Thoracic aorta (tissue), 2 donors: ENCODE measurements at regions not wholly inside any gene's neighbourhood (a gene's known extent, or its start where the extent isn't known, plus 50 kb on each side); places are given as distances from the start of the nearest gene placed in this dataset.

Source experiments
- ATAC-seq: fragments of 150-250 bp; one replicate; pipeline ENCODE4 v1.8.0; 2017; ENCODE audit warnings: low read depth; ENCODE audit not compliant: insufficient number of reproducible peaks, low FRiP score
- DNase-seq: peaks from one replicate; pipeline ENCODE4 v3.0.0-alpha.2; 2020; ENCODE audit warnings: low spot score
- H3K27ac ChIP-seq, 2 donors: fragments of 200-600 bp; sonication (generic); 1 replicate in 1 of 2; 2 replicates in 1 of 2; pipeline ENCODE4 v1.5.1; 2016; ENCODE audit warnings: mild to moderate bottlenecking in 2 of 2, moderate library complexity in 2 of 2
- H3K27me3 ChIP-seq: fragments of 200-600 bp; sonication (generic); replicated peaks from 2 replicates; pipeline ENCODE4 v1.6.0; 2016; ENCODE audit warnings: mild to moderate bottlenecking; ENCODE audit not compliant: insufficient read depth
- H3K36me3 ChIP-seq: fragments of 200-600 bp; sonication (generic); one replicate; pipeline ENCODE4 v1.5.1; 2016
- H3K4me1 ChIP-seq, 2 donors: fragments of 200-600 bp; sonication (generic); 1 replicate in 1 of 2; 2 replicates in 1 of 2; pipeline versions ENCODE4 v1.5.1 to v1.6.0; 2016; ENCODE audit warnings: low read depth in 2 of 2, mild to moderate bottlenecking in 1 of 2; ENCODE audit not compliant: control insufficient read depth in 1 of 2
- H3K4me3 ChIP-seq: fragments of 200-600 bp; sonication (generic); 2 replicates; pipeline ENCODE4 v1.5.1; 2016; ENCODE audit warnings: mild to moderate bottlenecking
- H3K9me3 ChIP-seq: fragments of 200-600 bp; sonication (generic); 2 replicates; pipeline ENCODE4 v1.5.1; 2016
- CTCF ChIP-seq: fragments of 200-600 bp; sonication (generic); IDR thresholded peaks from one replicate; pipeline ENCODE4 v1.5.1; 2019; ENCODE audit warnings: antibody characterized with exemption

- ATAC-seq = no peak
- H3K27me3 ChIP-seq = no peaks in the 10 kb centered on the region
- H3K27ac ChIP-seq = no peak overlapping the region
- no peaks in the 10 kb centered on the region for H3K9me3 ChIP-seq
- TF ChIP-seq CTCF = no peak
- H3K4me3 ChIP-seq = no peak overlapping the region
- no peak for DNase-seq
- no peaks in the 10 kb centered on the region for H3K36me3 ChIP-seq
- H3K4me1 ChIP-seq = no peaks in the 10 kb centered on the region
Observed at GRCh38 chr6:165204807-165205545, 104.4 kb downstream of the C6orf118 start.

GRCh38 chr6:165200178-165200577 is 109.2 kb downstream of the C6orf118 start:
- Histone ChIP-seq H3K4me1 (no peaks in the 10 kb centered on the region), H3K4me3 (no peak overlapping the region), H3K9me3 (no peaks in the 10 kb centered on the region), H3K27ac (no peak overlapping the region), H3K27me3 (no peaks in the 10 kb centered on the region), H3K36me3 (no peaks in the 10 kb centered on the region)
- DNase-seq (no peak), ATAC-seq (no peak)
- TF ChIP-seq CTCF = no peak

- no peak for TF ChIP-seq CTCF
Observed at GRCh38 chr6:165191461-165191860, 117.9 kb downstream of the C6orf118 start.

GRCh38 chr6:165186441-165187205 is 122.8 kb downstream of the C6orf118 start:
- ATAC-seq (no peak), DNase-seq (no peak)
- Histone ChIP-seq H3K9me3 (no peaks in the 10 kb centered on the region), H3K4me1 (no peaks in the 10 kb centered on the region), H3K4me3 (no peak overlapping the region), H3K36me3 (no peaks in the 10 kb centered on the region), H3K27me3 (no peaks in the 10 kb centered on the region), H3K27ac (no peak overlapping the region)
- TF ChIP-seq CTCF = no peak

More at GRCh38 chr6:165191461-165191860, 117.9 kb downstream of the C6orf118 start:
- DNase-seq (no peak), ATAC-seq (no peak)
- Histone ChIP-seq H3K27ac (no peak overlapping the region), H3K9me3 (no peaks in the 10 kb centered on the region), H3K4me3 (no peak overlapping the region), H3K27me3 (no peaks in the 10 kb centered on the region), H3K4me1 (no peaks in the 10 kb centered on the region), H3K36me3 (no peaks in the 10 kb centered on the region)

GRCh38 chr6:165186041-165186440 is 123.4 kb downstream of the C6orf118 start:
- no peaks in the 10 kb centered on the region for H3K36me3 ChIP-seq
- no peak for TF ChIP-seq CTCF
- DNase-seq (no peak), ATAC-seq (no peak)
- H3K27me3 ChIP-seq = no peaks in the 10 kb centered on the region
- no peaks in the 10 kb centered on the region for H3K4me1 ChIP-seq
- no peak overlapping the region for H3K27ac ChIP-seq
- H3K9me3 ChIP-seq = no peaks in the 10 kb centered on the region
- no peak overlapping the region for H3K4me3 ChIP-seq
